HG03175 (cell line): ENCODE measurements at regions not wholly inside any gene's neighbourhood (a gene's known extent, or its start where the extent isn't known, plus 50 kb on each side); places are given as distances from the start of the nearest gene placed in this dataset.
"Not testable (repeated sequence)": the region's sequence is repeated elsewhere in the genome, so short reads cannot be mapped to it uniquely, and the experiment has no call there.

ENCODE experiments used
- ATAC-seq: cut with Tn5 transposase; IDR thresholded peaks from one replicate; pipeline ENCODE4 v1.9.1; 2021; ENCODE audit warnings: mild to moderate bottlenecking, moderate library complexity; ENCODE audit not compliant: unreplicated experiment

DNA sequence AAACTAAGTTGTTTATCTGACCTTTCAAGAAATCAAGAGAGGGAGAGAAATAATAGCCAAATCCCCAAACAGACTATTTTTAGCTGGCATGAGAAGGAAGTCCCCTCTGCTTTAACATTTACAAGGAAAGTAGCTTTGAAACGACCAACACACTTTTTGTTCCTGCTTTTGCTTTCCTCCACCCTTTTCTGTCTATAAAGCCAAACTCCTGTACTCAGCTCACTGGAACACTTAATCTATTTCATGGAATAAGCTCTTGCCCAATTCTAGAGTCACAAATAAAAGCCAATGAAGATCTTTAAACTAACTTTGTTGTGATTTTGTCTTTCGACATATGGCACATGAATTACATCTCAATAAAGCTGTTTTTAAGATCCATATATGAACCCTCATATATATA is 86.8 kb upstream of the CCDC71L start:
- ATAC-seq = no peak

DNA sequence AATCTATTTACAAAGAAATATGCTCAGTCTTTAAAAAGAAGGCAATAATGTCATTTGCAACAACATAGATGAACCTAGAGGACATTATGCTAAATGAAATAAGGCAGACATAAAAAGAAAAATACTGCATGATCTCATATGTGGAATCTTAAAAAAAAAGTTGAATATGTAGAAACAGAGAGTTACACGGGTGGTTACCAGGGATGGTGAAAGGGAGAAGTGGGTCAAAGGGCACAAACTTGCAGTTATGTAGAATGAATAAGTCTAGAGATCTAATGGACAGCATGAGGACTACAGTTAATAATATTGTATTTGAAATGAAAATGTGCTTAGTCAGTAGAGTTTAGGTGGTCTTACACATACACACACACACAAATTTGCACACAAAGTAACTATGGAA is 88.2 kb upstream of the CCDC71L start:
- ATAC-seq = no peak

DNA sequence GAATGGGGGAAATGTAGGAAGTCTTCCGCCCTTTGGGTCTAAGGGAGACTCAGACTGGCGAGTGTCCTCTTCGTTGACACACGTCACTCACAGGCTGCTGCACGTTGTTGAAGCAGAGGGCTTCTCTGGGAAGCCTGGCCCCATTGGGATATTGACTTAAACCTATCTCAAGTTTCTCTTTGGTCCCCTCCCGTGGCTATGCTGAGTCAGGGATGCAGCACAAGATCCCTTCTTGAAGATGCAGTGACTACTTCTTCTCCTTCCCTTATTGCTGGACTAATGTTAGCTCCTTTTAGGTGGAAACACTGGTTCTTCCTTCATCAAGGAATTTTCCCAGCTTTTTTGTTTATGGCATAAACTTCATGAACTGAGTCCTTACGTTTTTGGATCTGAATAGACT is 89.8 kb upstream of the CCDC71L start:
- no peak for ATAC-seq

DNA sequence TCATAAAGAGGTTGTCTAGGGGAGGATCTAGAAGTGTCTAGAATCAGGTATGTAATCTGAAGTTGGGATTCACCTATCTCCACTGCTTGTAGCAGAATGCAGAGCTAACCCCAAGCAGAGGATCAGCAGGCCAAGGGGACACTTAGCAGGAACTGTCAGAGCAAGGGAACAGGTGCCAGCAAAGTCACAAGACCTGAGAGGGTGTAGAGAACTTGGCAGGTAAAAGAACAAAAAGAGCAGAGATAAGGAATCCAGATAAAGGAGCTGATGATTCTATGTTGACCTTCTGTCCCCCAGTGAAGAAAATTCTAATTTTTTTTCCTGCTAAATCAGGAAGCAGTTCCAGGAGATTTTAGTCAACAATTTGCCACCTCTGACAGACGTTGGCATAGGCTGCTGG is 91.4 kb upstream of the CCDC71L start:
- no peak for ATAC-seq

DNA sequence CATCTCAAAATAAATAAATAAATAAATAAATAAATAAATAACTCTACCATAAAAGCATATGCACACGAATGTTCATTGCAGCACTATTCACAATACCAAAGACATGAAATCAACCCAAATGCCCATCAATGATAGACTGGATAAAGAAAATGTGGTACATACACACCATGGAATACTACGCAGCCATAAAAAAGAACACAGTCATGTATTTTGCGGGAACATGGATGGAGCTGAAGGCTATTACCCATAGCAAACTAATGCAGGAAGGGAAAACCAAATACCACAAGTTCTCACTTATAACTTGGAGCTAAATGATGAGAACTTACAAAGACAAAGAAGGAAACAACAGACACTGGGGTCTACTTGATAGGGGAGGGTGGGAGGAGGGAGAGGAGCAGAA is 94.1 kb upstream of the CCDC71L start:
- not testable (repeated sequence) for ATAC-seq

DNA sequence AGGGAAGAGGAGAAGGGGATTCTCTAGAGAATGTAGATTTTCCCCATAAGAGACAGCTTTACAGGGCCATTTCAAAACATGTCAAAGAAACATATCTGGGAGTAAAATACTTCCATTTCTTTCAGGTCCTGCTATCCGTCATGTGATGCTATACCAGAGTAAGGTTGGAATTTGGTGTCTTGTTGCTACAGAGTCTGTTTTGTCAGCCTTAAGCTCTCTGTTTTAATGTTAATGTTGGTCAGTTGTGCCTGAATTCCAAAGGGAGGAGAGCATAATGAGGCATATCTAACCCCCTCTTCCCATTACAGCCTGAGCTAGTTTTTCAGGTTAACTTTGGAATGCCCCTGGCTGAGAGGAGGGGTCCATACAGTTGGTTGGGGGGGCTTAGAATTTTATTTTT is 94.7 kb upstream of the CCDC71L start:
- ATAC-seq = no peak

DNA sequence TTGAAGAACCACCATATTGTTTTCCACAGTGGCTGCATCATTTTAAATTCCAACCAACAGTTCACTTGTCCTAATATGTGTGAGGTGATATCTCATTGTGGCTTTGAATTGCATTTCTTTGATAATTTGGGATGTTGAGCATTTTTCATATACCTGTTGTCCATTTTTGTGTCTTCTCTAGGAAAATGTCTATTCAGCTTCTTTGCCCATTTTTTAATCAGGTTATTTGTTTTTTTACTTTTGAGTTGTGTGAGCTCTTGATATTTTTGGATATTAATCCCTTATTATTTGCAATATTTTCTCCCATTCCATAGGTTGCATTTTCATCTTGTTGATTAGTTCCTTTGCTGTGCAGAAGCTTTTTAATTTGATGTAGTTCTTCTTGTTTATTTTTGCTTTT is 95.1 kb upstream of the CCDC71L start:
- ATAC-seq = no peak

DNA sequence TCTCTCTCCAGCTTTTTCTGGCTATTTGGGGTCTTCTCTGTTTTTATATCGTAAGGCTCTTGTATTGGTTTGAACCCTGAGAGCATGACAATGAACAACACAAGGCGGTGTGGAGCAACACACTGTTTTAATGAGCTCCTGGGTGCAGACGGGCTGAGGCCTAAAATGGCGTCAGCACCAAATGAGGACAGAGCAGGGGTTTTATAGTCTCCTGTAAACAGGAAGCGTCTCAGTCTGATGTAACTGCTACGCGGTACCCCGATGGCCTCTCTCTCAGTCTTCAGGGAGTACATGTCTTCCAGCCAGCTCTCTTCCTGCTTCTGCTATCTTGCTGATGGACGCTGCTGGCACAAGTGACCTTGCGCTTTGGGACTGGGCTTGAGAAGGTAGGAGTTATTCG is 95.9 kb upstream of the CCDC71L start:
- ATAC-seq = no peak

DNA sequence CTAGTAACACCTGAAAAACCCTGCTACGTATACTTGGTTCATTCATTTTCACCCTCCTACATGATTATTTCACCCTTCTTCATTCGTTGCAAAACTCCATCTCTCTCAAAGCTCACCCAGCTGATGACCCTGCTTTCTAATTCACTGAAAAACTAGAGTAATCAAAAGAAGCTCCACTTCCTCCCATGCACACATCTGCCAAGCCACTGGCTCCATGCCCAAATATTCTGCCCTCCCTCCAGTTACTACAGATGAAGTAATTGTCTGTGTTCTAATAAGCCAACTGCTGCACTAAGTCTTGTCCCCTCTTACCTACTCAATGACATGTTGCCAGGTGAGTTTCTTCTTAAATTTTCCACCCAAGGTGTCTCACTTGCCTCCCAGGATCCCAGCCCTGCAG is 96.9 kb upstream of the CCDC71L start:
- no peak for ATAC-seq

DNA sequence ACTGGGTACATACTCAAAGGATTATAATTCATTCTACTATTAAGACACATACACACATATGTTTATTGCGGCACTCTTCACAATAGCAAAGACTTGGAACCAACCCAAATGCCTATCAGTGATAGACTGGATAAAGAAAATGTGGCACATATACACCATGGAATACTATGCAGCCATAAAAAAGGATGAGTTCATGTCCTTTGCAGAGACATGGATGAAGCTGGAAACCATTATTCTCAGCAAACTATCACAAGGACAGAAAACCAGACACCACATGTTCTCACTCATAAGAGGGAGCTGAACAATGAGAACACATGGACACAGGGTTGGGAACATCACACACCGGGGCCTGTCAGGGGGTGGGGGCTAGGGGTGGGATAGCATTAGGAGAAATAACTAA is 101.9 kb upstream of the CCDC71L start:
- not testable (repeated sequence) for ATAC-seq

DNA sequence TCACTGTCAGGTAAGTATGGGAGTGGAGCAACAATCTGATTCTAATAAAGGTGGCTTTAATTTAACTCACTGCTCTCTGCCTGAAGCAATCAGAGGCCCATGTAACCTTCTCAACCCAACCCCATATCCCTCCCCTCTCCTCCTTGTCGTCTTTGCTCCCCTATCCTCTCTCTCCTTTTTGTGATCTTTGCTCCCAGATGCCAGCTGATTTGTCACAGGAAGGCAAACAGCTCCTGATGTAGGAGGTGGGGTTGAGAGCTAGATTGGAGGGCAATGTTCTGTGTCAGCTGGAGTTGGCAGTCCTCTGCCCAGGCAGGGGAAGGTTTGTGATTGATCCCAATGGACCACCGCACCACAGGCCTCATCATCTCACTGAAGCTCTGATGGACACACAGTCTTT is 101.4 kb upstream of the PIK3CG start:
- ATAC-seq = no peak

DNA sequence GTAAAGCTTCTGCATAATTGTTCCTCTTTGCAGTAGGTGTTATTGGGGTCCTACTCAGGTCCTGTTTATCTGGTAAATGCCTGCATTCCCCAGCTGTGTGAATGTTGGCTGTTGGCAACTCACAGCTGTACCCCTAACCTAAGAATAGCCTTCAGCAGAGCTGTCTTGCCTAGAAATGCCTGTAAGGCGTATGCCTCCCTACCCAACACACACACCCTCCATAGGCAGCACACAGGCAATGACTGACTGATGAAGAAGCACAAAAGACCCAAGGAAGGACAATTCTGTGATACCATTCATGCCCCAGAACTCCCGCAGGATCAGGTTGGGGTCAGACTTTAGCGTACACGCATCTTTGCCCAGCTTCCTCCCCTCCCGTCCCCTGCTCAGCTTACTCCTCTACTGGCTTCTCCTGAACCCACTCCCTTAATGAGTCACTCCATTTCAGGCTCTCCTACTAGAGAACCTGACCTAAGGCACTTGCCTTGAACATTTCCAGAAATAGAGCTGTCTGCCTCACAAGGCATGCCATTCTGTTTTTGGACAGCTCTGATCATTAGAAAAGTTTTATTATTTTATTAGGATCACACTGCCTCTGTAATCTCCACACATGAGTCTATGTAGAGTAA is 99.2 kb upstream of the PIK3CG start:
- no peak for ATAC-seq

DNA sequence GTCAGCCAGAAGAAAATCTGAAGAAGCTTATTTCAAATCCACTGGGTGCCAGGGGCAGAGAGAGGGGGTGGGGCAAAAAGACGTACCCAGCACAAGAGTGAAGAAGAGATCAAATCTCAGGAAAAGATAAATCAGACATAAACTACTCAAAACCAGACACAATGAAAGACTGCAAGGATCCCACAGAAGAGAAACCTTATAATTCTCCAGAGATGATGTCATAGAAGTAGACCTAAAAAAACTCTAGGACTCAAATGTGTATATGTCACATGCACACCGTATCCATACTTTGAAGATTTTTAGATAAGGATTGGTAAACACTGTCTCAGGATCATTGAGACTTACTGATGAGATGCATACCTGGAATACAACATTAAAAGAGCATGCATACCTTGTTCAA is 98.5 kb upstream of the PIK3CG start:
- no peak for ATAC-seq

DNA sequence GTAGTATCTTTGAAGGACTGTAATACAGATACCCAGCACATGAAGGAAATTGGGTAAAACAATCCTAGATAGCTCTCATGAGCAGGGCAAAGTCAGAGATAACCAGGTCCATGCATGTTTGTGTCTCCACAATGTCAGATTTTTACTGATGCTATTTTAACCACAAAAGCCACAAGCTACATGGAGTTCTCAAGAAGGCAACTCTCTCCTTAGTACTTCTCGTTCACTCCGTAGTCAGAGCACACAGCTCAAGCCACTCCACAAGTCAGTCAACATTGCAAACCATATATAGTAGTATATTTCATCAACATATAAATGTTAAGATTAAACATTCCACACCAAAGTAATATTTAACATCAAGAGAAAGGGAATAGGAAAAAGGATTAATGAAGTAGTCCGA is 98.0 kb upstream of the PIK3CG start:
- ATAC-seq = no peak

DNA sequence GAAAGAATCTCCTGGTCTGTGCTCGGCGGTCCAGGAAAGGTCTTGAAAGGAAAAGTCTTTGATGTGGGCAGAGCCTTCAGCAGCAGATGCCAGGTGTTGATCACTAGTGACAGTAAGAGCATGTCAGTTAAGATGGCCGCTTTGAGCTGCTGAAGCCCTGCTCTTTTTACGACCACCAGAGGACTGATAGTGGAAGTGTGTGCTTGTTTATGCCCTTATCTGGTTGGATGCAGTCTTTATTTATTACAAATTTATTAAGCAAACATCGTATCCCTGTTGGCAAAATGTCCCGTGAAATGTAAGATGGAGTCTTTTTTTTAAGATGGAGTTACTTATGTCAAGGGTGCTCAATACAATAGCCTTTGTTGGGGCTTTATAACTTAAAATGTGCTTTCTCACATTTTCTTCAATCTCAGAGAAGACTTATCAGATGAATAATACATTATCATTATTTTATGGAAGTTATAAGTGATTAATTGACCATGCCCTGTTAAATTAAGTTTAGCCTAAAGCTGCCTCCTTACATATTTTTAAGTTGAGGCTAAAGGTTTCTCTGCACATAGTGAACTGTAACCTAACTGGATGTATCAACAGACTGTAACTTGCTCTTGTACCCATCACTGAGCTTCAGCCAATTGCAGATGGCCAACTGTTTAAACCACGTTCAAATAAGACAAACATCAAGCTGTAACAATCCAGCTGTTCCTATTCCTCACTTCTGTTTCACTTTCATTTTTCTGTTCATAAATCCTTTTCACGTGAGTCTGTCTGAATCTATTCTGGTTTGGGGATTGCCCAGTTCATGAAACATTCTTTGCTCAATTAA is 97.4 kb upstream of the PIK3CG start:
- ATAC-seq = peak; percentile 65

DNA sequence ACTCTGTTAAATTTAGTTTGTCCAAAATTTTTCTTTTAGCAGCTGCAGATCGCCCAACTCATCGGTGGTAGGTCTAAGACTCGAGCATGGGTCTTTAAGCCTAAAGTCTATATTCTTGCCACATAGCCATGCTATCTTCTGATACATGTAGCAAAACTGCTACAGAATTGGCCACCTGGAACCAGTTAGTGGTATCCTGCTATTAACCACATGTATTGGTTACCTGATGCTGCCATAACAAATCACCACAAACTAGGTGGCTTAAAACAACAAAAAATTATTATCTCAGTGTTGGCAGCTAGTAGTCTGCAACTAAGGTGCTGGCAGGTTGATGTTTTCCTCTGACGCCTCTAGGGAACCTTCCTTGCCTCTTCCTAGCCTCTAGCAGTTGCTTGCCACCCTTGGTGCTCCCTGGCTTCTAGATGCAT is 96.7 kb upstream of the PIK3CG start:
- ATAC-seq = peak; percentile 77

DNA sequence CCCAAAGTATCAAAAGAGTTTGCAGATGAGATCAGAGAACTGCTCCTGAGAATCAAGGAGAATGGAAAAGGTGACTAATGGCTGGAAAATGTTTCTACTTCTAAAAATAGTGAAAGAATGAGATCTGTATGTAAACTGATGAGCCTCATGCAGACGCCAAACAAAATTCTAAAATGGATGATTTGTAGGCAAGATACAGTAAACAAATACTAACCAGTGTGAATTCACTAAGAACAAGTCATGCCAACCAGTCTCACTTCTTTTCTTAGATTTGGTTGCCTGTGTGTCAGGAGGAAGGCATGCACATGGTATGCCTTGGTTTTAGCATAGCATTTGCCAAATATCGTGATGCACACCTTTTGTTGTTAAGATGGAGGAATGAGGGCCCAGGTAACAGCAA is 94.9 kb upstream of the PIK3CG start:
- no peak for ATAC-seq

DNA sequence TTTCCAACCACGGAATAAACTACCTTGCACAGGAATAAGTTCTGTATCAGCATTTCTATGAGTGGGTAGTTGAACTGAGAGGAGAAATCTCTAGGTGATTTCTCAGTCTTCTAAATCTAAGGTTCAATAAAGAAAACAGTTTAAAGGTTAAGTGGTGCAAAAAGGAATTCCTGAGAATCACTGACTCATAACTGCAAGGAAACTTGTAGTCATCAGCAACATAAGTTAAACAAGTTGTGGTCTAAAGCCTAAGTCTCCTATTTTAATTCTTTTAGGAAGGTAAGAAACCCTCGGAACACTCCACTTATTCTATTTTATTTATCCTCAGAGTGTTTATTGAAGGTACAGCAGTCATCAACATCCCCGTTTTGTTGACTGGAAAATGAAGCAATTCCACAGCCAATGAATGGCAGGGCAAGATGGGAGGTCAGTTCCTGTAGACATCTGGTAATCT is 92.4 kb upstream of the PIK3CG start:
- ATAC-seq = no peak

DNA sequence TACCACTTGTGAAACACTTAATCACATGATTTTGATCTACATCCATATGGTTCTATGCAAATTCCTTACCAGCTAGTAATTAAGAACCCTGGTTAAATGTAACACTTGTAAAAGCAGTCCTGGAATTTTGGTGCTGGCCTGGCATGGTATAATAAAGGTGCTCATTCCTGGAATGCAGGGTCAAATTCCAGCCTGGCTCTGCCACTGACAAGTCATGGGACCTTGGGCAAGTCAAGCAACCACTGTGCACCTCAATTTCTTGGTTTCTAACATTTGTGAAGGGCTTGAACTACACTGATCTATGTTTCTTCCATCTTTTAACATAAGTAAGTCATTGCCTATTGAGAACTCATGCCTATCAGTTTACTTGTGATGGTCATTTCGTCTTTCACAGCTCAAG is 91.9 kb upstream of the PIK3CG start:
- ATAC-seq = no peak

DNA sequence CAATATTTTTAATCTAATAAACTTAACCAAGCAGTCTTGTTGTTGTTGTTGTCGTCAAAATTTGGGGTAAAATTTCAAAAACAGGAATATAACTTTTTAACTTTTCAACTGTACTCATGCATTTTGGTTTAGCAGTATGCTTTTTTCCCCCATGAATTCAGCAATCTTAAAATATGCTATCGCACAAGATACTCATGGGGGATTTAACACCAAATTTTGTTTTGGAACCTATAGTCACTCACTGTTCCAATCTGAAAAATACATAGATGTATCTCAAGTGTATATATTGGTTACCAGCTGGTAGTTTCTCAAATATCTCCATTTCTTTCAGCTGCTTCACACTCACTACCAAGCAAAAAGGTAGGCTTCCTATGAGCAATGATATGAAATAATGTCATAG is 91.4 kb upstream of the PIK3CG start:
- ATAC-seq = no peak

DNA sequence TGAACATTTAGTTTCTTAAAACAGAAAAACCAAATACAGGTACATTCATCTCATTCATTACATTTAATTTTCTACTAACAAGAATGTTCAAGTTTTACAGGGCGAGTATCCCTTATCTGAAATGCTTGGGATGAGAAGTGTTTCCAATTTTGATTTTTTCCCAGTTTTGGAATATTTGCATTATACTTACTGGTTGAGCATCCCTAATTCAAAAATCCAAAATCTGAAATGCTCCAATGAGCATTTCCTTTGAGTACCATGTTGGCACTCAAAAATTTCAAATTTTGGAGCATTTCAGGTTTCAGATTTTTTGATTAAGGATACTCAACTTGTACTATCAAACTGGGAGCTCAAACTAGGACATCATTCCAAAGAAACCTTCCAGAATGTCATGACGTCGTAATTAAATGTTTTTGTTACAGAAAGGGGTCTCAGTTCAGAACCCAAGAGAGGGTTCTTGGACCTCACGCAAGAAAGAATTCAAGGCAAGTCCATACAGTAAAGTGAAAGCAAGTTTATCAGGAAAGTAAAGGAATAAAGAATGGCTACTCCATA is 90.8 kb upstream of the PIK3CG start:
- ATAC-seq = no peak
